GM12891 (cell line): ENCODE measurements at regions not wholly inside any gene's neighbourhood (a gene's known extent, or its start where the extent isn't known, plus 50 kb on each side); places are given as distances from the start of the nearest gene placed in this dataset.
"Not testable (repeated sequence)": the region's sequence is repeated elsewhere in the genome, so short reads cannot be mapped to it uniquely, and the experiment has no call there.

ENCODE experiments used
- POLR2AphosphoS5 ChIP-seq: IDR thresholded peaks from 2 replicates; pipeline ENCODE4 v1.6.1; 2011; ENCODE audit warnings: low read depth, low read length, control low read depth
- SPI1 ChIP-seq: IDR thresholded peaks from 2 replicates; pipeline ENCODE4 v1.6.1; 2011; ENCODE audit warnings: low read depth, low read length, control low read depth
- TAF1 ChIP-seq: IDR thresholded peaks from 2 replicates; pipeline ENCODE4 v1.6.1; 2011; ENCODE audit warnings: low read depth, low read length, control low read depth

GRCh38 chr2:89112434-89112833, 421.0 kb downstream of the RPIA start:
- not testable (repeated sequence) for TF ChIP-seq POLR2AphosphoS5, TAF1, SPI1
